Adipocyte (in vitro differentiated cells): ENCODE measurements at regions not wholly inside any gene's neighbourhood (a gene's known extent, or its start where the extent isn't known, plus 50 kb on each side); places are given as distances from the start of the nearest gene placed in this dataset.
A peak's percentile ranks its signal among the peaks of the same experiment; 100 is the strongest.
"Not testable (repeated sequence)": the region's sequence is repeated elsewhere in the genome, so short reads cannot be mapped to it uniquely, and the experiment has no call there.

Source experiments
- DNase-seq: peaks from one replicate; pipeline ENCODE4 v3.0.0-alpha.2; 2015; ENCODE audit warnings: low read depth
- H3K27me3 ChIP-seq: replicated peaks from 2 replicates; pipeline ENCODE4 v1.7.0; 2013; ENCODE audit warnings: mild to moderate bottlenecking, low read length, moderate library complexity; ENCODE audit not compliant: control insufficient read depth, insufficient read depth
- H3K36me3 ChIP-seq: 2 replicates; pipeline ENCODE4 v1.7.0; 2013; ENCODE audit warnings: low read length, mild to moderate bottlenecking, moderate library complexity; ENCODE audit not compliant: control insufficient read depth, insufficient read depth, severe bottlenecking
- H3K4me1 ChIP-seq: 2 replicates; pipeline ENCODE4 v1.7.0; 2013; ENCODE audit warnings: mild to moderate bottlenecking, low read length, moderate library complexity; ENCODE audit not compliant: control insufficient read depth, insufficient read depth
- H3K4me3 ChIP-seq: 2 replicates; pipeline ENCODE4 v1.7.0; 2013; ENCODE audit warnings: mild to moderate bottlenecking, low read length, moderate library complexity
- H3K9ac ChIP-seq: 2 replicates; pipeline ENCODE4 v1.7.0; 2013; ENCODE audit warnings: mild to moderate bottlenecking, low read length, moderate library complexity
- H3K9me3 ChIP-seq: 2 replicates; pipeline ENCODE4 v1.7.0; 2013; ENCODE audit warnings: mild to moderate bottlenecking, low read length, moderate library complexity; ENCODE audit not compliant: control insufficient read depth

GRCh38 chr18:29871246-29871645 lies 1171.3 kb downstream of the DSC3 start:
- H3K36me3 ChIP-seq = no peaks in the 10 kb centered on the region
- DNase-seq = peak; percentile 2
- H3K9me3 ChIP-seq = no peaks in the 10 kb centered on the region
- no peak overlapping the region for H3K9ac ChIP-seq
- peaks cover 2% of the 10 kb centered on the region for H3K27me3 ChIP-seq
- no peak overlapping the region for H3K4me3 ChIP-seq
- no peaks in the 10 kb centered on the region for H3K4me1 ChIP-seq

- H3K9me3 ChIP-seq = no peaks in the 10 kb centered on the region
- no peaks in the 10 kb centered on the region for H3K27me3 ChIP-seq
- H3K4me1 ChIP-seq = no peaks in the 10 kb centered on the region
- no peak for DNase-seq
- H3K36me3 ChIP-seq = no peaks in the 10 kb centered on the region
- no peak overlapping the region for H3K9ac ChIP-seq
- H3K4me3 ChIP-seq = no peak overlapping the region
Measured at GRCh38 chr18:29862824-29863223, 1179.7 kb downstream of the DSC3 start.

DNA sequence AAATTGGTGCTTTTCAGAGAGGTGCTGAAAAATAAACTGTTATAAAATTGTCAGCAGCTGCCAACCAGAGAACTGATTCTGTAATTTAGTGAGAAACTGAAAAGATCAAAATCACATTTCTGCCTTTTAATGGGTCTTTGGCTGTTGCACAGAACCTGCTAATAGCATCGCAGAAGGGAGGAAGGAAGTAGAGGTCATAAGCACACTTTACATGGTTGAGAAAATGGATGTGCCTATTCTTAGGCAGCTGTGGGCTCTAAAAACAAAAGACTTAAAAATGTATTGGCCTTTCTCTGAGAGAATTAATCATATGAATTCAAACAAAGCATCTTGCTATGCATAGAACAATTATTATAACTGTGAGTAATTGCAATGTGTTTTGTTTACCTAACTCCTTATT lies 1186.9 kb downstream of the DSC3 start:
- Histone ChIP-seq H3K9ac (no peak overlapping the region), H3K36me3 (no peaks in the 10 kb centered on the region), H3K9me3 (no peaks in the 10 kb centered on the region), H3K4me1 (peaks cover 5% of the 10 kb centered on the region), H3K4me3 (no peak overlapping the region), H3K27me3 (no peaks in the 10 kb centered on the region)
- DNase-seq = no peak

DNA sequence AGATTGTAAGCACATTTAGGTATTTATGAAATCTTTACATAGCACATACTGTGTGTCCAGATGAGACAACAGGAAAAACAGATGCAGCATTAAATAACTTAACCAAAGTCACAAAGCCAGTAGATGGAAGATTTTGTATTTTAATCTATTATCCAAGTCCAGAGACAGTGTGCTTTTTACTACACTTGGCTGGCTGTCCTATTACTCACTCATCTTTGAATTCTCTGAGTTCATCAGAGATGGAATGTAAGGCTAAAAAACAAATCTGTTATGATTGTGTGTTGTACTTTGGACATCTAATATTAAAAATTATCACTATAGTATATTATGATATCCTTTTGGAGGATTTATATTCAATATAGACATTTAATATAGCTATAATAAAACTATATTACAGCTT lies 1189.4 kb downstream of the DSC3 start:
- H3K4me1 ChIP-seq = peaks cover 5% of the 10 kb centered on the region
- H3K4me3 ChIP-seq = no peak overlapping the region
- H3K9me3 ChIP-seq = no peaks in the 10 kb centered on the region
- no peaks in the 10 kb centered on the region for H3K36me3 ChIP-seq
- H3K27me3 ChIP-seq = no peaks in the 10 kb centered on the region
- no peak overlapping the region for H3K9ac ChIP-seq
- DNase-seq = peak; percentile 19

DNA sequence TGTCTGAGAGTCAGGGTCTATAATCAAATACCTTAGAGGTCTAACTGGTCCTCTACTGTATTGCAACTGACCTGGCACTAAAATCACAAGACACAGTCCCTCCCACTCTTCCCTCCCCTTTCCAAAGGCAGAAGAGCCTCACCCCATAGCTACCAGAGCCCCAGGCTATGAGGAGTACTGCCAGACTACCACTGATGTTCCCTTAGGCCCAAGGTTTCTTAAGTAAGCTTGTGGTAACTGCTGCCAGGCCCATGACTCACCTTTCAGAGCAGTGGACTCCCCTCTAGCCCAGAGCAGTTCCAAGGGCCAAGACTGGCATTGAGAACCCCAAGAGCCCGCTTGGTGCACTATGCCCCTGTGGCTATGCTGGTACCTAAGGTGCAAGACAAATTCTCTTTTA lies 1193.4 kb downstream of the DSC3 start:
- Histone ChIP-seq H3K4me3 (no peak overlapping the region), H3K36me3 (no peaks in the 10 kb centered on the region), H3K9ac (no peak overlapping the region), H3K9me3 (no peaks in the 10 kb centered on the region), H3K4me1 (no peaks in the 10 kb centered on the region), H3K27me3 (no peaks in the 10 kb centered on the region)
- peak; percentile 25 for DNase-seq

- Histone ChIP-seq H3K9ac (no peak overlapping the region), H3K4me1 (no peaks in the 10 kb centered on the region)
- no peak for DNase-seq
Measured at GRCh38 chr18:29841631-29842030, 1200.9 kb downstream of the DSC3 start.

DNA sequence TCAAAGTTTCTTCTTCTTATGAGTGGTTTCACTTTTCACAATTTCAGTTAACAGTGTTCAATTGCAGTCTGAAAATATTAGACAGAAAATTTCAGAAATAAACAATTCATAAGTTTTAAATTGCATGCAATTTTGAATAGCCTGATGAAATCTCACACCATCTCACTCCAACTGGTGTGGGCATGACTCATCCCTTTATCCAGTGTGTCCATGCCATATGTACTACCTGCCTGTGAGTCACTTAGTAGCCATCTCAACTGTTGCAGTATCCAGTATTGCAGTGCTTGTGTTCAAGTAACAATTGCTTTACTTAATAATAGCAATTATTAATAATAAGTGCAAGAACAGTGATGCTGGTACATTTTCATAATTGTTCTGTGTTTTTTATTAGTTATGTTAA lies 1202.5 kb downstream of the DSC3 start:
- H3K4me3 ChIP-seq = no peak overlapping the region
- H3K27me3 ChIP-seq = no peaks in the 10 kb centered on the region
- no peaks in the 10 kb centered on the region for H3K36me3 ChIP-seq
- no peaks in the 10 kb centered on the region for H3K9me3 ChIP-seq
- no peak overlapping the region for H3K9ac ChIP-seq
- no peaks in the 10 kb centered on the region for H3K4me1 ChIP-seq
- DNase-seq = peak; percentile 67

More at GRCh38 chr18:29841631-29842030, 1200.9 kb downstream of the DSC3 start:
- Histone ChIP-seq H3K27me3 (no peaks in the 10 kb centered on the region), H3K36me3 (no peaks in the 10 kb centered on the region), H3K9me3 (no peaks in the 10 kb centered on the region), H3K4me3 (no peak overlapping the region)

GRCh38 chr18:29838961-29839360 lies 1203.6 kb downstream of the DSC3 start:
- H3K9ac ChIP-seq, DNase-seq, H3K36me3 ChIP-seq, H3K4me3 ChIP-seq, H3K27me3 ChIP-seq, H3K4me1 ChIP-seq, H3K9me3 ChIP-seq: not testable (repeated sequence)

- Histone ChIP-seq H3K4me1 (no peaks in the 10 kb centered on the region), H3K27me3 (no peaks in the 10 kb centered on the region), H3K9me3 (no peaks in the 10 kb centered on the region), H3K9ac (no peak overlapping the region), H3K36me3 (no peaks in the 10 kb centered on the region), H3K4me3 (no peak overlapping the region)
- no peak for DNase-seq
Measured at GRCh38 chr18:29838556-29838955, 1204.0 kb downstream of the DSC3 start.

GRCh38 chr18:29823671-29824070 lies 1218.9 kb downstream of the DSC3 start:
- Histone ChIP-seq H3K36me3 (no peaks in the 10 kb centered on the region), H3K9ac (no peak overlapping the region), H3K4me1 (no peaks in the 10 kb centered on the region), H3K4me3 (no peak overlapping the region), H3K9me3 (no peaks in the 10 kb centered on the region), H3K27me3 (no peaks in the 10 kb centered on the region)
- DNase-seq = no peak

GRCh38 chr18:29821544-29821943 lies 1221.0 kb downstream of the DSC3 start:
- DNase-seq = no peak
- no peaks in the 10 kb centered on the region for H3K27me3 ChIP-seq
- no peaks in the 10 kb centered on the region for H3K4me1 ChIP-seq
- no peaks in the 10 kb centered on the region for H3K36me3 ChIP-seq
- no peaks in the 10 kb centered on the region for H3K9me3 ChIP-seq
- H3K9ac ChIP-seq = no peak overlapping the region
- no peak overlapping the region for H3K4me3 ChIP-seq

GRCh38 chr18:29811519-29811918 lies 1231.0 kb downstream of the DSC3 start:
- Histone ChIP-seq H3K9ac (no peak overlapping the region), H3K4me3 (no peak overlapping the region), H3K4me1 (no peaks in the 10 kb centered on the region), H3K9me3 (no peaks in the 10 kb centered on the region), H3K27me3 (no peaks in the 10 kb centered on the region), H3K36me3 (no peaks in the 10 kb centered on the region)
- DNase-seq = no peak
